ENCODE measurements at regions not wholly inside any gene's neighbourhood (a gene's known extent, or its start where the extent isn't known, plus 50 kb on each side); places are given as distances from the start of the nearest gene placed in this dataset.
A peak's percentile ranks its signal among the peaks of the same experiment; 100 is the strongest.
"Not testable (repeated sequence)": the region's sequence is repeated elsewhere in the genome, so short reads cannot be mapped to it uniquely, and the experiment has no call there.

DNA sequence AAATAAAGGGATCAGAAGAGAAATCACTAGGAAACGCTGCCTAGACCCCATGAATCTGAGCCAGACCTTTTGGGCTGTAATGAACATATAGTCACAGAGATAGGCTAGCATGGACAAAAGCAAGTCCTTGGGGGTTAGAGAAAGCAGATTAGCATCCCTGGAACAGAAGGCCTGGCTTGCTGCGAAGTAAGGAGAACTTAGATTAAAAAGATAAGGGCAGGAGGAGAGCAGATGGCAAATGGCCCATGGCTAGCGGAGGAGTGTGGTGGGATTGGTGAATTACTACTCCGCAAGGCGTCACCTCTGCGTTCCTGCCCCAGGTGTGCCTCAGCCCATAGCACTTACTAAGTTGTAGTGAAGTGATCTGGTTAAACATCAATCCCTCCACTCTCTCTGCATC is 92.3 kb upstream of the ZNF438 start:
- DNase-seq (ENCODE audit: low read depth, low spot score), result no peak

DNA sequence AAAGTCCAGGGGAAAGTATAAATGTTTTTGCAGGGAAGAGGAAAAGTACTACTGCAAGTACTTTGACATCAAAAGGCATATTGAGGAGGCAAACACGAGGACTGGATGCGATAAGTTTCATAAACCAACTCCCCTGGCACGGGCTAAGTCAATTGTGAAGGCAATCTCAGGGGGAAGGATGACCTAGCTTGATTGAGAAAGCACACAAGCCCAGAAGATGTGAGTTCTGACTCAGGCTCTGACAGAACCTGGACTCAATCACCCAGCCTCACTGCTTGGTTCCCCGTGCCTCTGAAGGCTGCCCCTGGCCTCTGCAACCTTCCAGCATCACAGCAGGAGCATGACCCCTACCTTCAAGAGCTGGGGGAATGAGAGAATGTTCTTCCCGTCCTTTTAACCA is 93.2 kb upstream of the ZNF438 start:
- DNase-seq (ENCODE audit: low read depth, low spot score), result no peak

DNA sequence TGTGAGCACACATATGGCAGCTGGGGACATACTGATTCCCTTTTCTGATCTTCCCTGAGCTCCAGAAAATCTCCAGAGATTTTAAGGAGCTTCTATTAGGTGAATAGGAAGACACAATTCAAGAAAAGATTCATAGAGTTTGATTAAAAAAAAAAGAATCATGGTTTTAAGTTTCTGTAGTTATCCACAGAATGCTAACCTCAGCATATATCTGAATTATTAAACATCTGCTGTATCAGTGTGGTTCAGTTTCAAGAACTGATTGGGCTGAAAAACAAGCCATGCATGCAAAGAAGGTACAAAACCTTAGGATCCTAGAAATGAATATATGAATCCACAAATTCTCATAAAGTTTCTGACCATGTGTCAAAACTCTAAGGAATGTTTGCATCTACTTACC is 94.1 kb upstream of the ZNF438 start:
- DNase-seq (ENCODE audit: low read depth, low spot score), result no peak

- no peak for DNase-seq (ENCODE audit: low read depth, low spot score)
Measured at GRCh38 chr10:31126593-31126992, 94.9 kb upstream of the ZNF438 start.

GRCh38 chr10:31128536-31128935 is 96.9 kb upstream of the ZNF438 start:
- DNase-seq (ENCODE audit: low read depth, low spot score), result no peak

- peak; percentile 83 for DNase-seq (ENCODE audit: low read depth, low spot score)
Measured at GRCh38 chr10:31129271-31129670, 97.6 kb upstream of the ZNF438 start.

DNA sequence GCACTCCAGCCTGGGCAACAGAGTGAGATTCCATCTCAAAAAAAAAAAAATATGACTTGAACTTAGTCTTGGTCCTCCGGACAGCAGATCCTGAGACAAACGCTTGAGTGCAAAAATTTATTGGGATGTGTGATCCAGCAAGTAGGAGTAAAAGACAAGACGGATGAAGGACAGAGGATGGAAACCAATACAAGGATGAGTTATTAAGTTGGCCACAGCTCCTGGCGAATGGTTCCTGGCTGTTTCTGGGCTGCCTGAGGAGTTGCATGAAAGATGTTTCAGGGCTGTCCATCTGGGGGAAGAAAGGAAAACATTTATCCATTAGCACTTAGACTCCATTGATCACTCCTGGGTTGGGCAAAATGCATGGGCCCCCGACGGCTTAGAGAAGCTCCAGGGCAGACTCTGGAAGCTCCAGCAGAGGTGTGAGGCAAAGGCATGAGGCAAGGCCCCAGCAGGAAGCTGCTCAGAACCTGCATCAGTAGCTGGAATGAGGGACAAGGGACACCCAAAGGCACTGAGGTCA is 98.3 kb upstream of the ZNF438 start:
- DNase-seq (ENCODE audit: low read depth, low spot score), result no peak

DNA sequence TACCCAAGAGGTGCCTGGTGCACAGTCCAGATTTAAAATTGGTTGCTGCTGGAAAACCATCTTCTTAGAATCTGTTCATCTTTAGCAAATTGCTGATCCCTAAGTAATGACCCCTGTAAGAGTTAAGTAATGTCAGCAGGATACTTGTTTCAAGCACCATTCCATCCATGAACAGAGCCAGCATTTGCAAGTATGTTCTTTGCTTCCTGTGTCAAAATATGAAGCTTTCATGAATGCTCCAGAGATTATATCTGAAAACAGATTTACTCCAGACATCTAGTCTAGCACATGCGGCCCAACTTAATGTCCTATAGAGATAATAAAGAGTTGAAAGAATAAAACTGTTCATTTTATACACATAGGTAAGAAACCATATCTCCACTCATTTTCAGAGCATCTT is 98.7 kb upstream of the ZNF438 start:
- DNase-seq (ENCODE audit: low read depth, low spot score), result no peak

GRCh38 chr10:31131251-31131650 is 99.6 kb upstream of the ZNF438 start:
- DNase-seq (ENCODE audit: low read depth, low spot score), result no peak

DNA sequence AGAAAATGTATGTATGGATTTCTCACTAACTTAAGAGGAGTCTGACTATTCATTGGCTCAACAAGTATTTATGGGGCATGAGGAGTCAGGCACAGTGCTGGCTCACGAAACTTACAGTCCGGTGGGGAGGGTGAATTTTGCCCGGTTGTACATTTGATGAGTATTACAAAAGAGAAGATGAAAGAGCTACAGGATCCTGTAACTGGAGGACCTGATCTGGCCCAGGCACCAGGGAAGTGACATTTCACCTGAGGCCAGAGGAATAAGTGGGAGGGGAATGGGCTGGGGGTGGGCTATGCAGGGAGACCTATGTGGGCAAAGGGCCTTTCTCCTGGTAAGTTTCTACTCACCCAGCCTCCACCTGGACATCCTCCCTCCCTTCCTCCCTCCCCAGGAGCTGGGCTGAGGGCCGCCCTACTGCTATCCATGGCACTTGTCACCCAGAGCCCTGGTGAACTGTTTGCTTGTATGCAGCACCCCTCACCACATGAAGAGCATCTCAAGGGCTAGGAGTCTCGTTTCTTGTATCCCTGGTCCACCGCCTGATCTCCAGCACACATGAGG is 101.1 kb upstream of the ZNF438 start:
- no peak for DNase-seq (ENCODE audit: low read depth, low spot score)

DNA sequence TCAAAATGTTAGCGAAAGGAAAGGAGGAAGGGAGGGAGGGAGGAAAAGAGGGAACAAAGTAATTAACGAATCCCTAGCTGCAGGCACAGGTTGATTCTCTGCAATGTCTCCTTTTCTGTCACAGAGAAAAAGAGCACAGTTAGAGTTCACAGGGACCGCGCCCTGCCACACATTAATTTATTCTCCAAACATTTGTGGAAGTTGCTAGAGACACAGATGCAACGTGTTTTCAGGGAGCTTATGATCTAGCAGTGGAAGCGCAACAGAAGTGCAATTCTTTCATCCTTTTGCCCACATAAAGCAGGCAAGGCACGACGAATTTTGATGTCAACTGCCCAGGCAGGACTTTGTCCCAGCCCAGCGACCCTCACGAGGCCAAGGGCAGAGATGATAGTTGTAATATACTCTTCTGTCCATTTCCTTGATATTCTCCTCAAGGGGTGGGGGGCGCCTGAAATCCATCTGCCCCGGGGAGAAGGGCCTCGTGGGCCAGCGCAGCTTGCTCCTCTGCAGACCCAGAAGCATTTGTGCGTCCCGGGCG is 101.7 kb upstream of the ZNF438 start:
- no peak for DNase-seq (ENCODE audit: low read depth, low spot score)

DNA sequence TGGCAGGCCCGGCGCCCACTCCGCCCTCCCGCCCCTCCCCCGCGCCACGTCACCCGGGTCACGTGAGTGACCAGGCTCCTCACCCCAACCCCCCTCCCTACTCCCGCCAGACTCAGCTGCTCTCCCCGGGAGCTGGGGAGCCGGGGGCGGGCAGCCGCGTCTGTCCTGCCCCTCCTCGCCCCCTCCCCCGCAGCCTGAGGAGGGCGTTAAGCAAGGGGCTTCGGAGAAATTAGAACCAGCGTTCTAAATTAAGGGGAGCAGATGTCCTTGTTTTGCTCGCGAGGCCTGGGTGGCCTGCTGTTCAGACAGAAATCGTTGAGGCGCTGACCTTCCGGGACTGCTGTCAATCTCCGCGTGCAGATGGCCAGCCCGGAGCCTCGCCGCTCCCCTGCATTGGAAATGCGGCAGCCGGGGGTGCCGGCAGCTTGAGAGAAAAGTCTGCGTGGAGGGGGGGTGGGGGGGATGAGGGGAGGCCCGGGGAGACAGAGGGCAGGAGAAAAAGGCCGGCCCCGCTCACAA is 102.2 kb upstream of the ZNF438 start:
- peak; percentile 92 for DNase-seq (ENCODE audit: low read depth, low spot score)

DNA sequence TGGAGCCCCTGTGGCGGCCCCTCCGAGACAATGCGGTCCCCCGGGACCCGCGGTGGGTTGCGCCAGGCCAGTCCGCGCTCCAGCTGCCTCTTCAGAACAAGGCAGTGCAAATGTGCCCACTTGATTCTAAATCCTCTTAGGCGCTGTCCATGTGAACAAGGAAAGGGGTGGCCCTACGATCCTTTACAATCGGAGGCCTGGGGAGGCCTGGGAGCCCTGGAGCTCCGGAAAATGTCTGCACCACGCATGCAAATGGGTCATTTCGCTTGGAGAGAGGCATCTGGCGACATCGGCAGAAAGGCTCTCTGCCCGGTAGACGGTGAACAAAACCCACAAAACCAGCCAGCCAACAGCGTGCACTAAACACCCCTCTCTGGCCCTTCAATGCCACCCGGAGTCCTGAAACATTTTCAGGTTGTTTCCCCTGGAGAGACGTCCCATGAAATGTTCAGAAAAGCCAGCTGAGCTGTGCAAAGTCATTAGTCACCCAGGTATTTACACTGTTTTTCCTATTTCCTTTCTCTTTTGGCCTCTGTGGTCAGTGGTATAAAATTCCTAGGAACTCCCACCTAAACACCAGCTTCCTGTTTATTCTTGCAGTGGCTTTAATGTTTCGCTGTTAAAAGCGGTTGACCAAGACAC is 102.8 kb upstream of the ZNF438 start:
- DNase-seq (ENCODE audit: low read depth, low spot score), result peak; percentile 85

- DNase-seq (ENCODE audit: low read depth, low spot score), result no peak
Measured at GRCh38 chr10:31135171-31135570, 103.5 kb upstream of the ZNF438 start.

GRCh38 chr10:31135791-31136190 is 104.1 kb upstream of the ZNF438 start:
- DNase-seq (ENCODE audit: low read depth, low spot score), result not testable (repeated sequence)

- no peak for DNase-seq (ENCODE audit: low read depth, low spot score)
Measured at GRCh38 chr10:31136386-31136785, 104.7 kb upstream of the ZNF438 start.

DNA sequence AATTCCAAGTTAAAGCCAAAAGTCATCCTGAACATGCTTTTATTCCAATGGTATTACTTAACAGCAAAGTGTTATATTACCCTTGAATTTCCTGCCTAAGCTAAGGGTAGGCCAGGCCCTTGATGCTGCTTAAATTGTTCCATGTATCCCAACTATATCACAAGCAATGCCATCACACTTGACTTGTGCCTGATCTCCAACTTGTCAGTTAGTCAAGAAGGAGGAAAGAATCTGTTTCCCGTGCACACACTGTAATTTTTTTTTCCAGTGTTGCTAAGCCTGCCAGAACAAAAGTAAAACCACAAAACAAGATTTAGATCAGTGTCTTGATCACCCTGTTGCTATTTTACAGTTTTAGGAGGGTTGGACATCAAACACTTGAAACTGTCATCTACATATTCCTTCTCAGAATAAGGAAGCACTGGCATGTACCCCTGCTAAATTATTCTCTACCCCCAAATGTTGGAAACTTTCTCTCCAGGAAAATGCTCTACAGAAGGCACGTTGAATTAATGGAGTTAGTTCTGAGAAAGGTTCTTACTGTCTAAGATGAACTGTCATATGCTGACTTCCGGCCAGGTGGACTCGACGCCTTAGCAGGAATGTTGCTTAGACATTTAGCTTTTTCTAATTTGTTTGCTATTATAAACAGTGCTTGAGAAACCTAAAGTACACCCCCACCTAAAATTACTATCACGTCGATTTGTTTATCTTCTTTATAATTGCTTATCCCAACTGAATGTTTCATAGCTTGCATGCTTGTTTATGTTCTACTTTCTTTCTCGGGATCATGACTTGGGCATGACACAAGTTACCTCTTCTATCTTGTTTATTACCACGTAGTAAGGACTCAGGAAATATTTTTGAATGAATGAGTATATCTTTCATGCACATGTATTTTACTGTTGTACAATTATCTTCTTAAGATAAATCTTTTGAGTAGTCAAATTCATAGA is 105.5 kb upstream of the ZNF438 start:
- peak; percentile 42 for DNase-seq (ENCODE audit: low read depth, low spot score)

DNA sequence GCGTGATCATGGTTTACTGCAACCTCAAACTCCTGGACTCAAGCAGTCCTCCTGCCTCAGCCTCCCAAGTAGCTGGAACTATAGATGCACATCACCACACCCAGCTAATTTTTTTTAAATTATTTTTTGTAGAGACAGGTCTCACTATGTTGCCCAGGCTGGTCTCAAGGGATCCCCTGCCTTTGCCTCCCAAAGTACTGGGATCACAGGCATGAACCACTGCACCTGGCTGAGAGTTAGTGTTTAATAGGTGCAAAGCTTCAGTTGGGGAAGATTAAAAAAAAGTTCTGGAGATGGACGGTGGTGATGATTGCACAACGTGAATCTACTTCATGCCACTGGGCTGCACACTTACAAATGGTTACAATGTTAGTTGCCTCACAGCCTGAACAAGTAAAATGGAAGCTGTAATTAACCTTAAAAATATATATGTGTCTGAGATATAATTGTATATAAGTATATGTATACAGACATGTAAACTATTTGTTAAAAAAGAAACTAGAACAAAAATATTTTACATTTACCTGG is 106.4 kb upstream of the ZNF438 start:
- DNase-seq (ENCODE audit: low read depth, low spot score), result no peak

DNA sequence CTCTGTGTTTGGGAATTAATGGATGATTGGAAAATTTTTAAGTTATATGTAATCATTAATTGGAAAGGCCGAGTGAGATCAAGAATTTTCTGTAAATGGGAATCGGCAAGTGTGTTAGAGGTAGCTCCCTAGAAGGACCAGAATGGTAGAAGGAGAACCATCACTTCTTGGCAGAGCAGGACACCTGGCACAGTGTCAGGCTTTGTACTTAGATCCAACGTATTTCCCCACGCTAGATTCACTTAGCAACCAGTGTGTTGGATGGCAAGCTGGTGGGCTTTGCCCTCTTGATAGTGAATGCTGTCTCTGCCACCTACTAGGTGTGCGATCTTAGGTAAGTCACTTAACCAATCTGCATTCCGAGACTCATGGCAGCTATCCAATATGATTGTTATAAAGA is 107.8 kb upstream of the ZNF438 start:
- no peak for DNase-seq (ENCODE audit: low read depth, low spot score)

GRCh38 chr10:31140716-31141115 is 109.1 kb upstream of the ZNF438 start:
- no peak for DNase-seq (ENCODE audit: low read depth, low spot score)

DNA sequence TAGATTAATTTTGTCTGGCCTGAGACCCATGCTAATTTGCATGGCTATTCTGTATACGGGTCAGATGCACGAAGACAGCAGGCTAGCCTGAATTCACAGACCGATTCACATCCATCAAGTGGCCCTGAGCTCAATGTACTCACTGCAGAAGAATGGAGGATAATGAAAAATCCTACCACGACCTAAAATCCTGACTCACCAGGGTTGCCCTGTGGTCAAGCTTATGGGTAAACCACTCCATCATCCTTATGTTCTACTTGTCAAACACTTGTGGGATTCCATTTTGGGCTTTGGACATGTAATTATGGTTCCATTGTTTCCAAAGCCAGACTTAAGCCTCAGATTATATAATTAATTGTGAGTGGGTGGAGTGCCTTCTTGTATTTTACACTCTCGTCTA is 110.4 kb upstream of the ZNF438 start:
- DNase-seq (ENCODE audit: low read depth, low spot score), result peak; percentile 92

Data from astrocyte of the hippocampus (primary cell).